ENCODE measurements at regions not wholly inside any gene's neighbourhood (a gene's known extent, or its start where the extent isn't known, plus 50 kb on each side); places are given as distances from the start of the nearest gene placed in this dataset.
"Not testable (repeated sequence)": the region's sequence is repeated elsewhere in the genome, so short reads cannot be mapped to it uniquely, and the experiment has no call there.

DNA sequence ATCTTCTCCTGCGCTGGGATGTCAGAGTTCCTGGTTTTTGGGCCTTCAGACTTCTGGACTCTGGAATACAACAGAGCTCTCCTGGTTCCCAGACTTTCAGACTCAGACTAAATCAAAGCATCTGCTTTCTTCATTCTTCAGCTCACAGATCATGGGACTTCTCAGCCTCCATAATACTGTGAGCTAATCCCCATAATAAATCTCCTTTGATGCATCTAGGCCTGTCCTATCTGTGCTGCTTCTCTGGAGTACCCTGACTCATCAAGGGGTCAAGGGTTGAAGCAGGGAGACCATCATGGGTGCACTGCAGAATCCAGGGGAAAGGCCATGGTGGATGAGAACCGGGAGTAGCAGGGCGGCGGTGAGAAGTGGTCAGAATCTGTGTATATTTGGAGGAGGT is 1094.1 kb upstream of the TMEM132C start:
- DNase-seq, result no peak
- Mint-ChIP-seq H3K4me1 (no peaks in the 10 kb centered on the region), H3K27me3 (ENCODE audit: low read depth in 2 of 2) (peaks cover 2 to 5% of the 10 kb centered on the region in 2 donors), H3K9me3 (peaks cover 4 to 7% of the 10 kb centered on the region in 2 donors), H3K36me3 (no peaks in the 10 kb centered on the region), H3K27ac (no peak overlapping the region), H3K4me3 (no peak overlapping the region)
- Histone ChIP-seq H3K27me3 (ENCODE audit: control insufficient read depth, insufficient read depth, low read length) (no peaks in the 10 kb centered on the region), H3K36me3 (ENCODE audit: control insufficient read depth, insufficient read depth, low read length) (no peaks in the 10 kb centered on the region), H3K4me1 (ENCODE audit: control insufficient read depth, insufficient read depth, low read length) (no peaks in the 10 kb centered on the region), H3K4me3 (ENCODE audit: low read length) (no peak overlapping the region), H3K9me3 (ENCODE audit: control insufficient read depth, insufficient read depth, low read length) (peaks cover 26% of the 10 kb centered on the region), H3K27ac (ENCODE audit: low read length) (no peak overlapping the region)
- TF ChIP-seq, protein P1, sequence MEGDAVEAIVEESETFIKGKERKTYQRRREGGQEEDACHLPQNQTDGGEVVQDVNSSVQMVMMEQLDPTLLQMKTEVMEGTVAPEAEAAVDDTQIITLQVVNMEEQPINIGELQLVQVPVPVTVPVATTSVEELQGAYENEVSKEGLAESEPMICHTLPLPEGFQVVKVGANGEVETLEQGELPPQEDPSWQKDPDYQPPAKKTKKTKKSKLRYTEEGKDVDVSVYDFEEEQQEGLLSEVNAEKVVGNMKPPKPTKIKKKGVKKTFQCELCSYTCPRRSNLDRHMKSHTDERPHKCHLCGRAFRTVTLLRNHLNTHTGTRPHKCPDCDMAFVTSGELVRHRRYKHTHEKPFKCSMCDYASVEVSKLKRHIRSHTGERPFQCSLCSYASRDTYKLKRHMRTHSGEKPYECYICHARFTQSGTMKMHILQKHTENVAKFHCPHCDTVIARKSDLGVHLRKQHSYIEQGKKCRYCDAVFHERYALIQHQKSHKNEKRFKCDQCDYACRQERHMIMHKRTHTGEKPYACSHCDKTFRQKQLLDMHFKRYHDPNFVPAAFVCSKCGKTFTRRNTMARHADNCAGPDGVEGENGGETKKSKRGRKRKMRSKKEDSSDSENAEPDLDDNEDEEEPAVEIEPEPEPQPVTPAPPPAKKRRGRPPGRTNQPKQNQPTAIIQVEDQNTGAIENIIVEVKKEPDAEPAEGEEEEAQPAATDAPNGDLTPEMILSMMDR (IDR thresholded peaks at IDR 0.05), result no peak
- ATAC-seq, result no peak
- intact Hi-C loops (cut with micrococcal nuclease), result no loop called here
- 91% methylated on average over 4 of the region's 4 CpGs for WGBS (ENCODE audit: insufficient coverage)

DNA sequence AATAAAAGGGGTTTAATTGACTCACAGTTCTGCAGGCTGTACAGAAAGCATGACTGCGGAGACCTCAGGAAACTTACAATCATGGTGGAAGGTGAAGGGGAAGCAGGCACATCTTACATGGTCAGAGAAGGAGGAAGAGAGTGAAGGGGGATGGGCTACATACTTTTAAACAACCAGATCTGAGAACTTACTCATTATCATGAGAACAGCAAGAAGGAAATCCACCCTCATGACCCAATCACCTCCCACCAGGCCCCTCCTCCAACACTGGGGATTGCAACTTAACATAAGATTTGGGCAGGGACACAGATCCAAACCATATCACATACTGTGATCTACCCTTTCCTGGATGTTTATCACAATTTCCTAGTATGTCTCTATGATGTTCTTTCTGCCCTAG is 1093.0 kb upstream of the TMEM132C start:
- H3K27ac ChIP-seq (ENCODE audit: low read length); H3K4me1 Mint-ChIP-seq; ATAC-seq; H3K27ac Mint-ChIP-seq; H3K36me3 ChIP-seq (ENCODE audit: control insufficient read depth, insufficient read depth, low read length); intact Hi-C loops (cut with micrococcal nuclease); H3K27me3 Mint-ChIP-seq (ENCODE audit: low read depth in 2 of 2); H3K9me3 Mint-ChIP-seq; H3K27me3 ChIP-seq (ENCODE audit: control insufficient read depth, insufficient read depth, low read length); H3K4me3 ChIP-seq (ENCODE audit: low read length); H3K4me3 Mint-ChIP-seq; H3K4me1 ChIP-seq (ENCODE audit: control insufficient read depth, insufficient read depth, low read length); DNase-seq; H3K36me3 Mint-ChIP-seq: not testable (repeated sequence)
- peaks cover 28% of the 10 kb centered on the region for H3K9me3 ChIP-seq (ENCODE audit: control insufficient read depth, insufficient read depth, low read length)
- WGBS (ENCODE audit: insufficient coverage), result no CpG with 5 or more reads among the region's 1 CpG

DNA sequence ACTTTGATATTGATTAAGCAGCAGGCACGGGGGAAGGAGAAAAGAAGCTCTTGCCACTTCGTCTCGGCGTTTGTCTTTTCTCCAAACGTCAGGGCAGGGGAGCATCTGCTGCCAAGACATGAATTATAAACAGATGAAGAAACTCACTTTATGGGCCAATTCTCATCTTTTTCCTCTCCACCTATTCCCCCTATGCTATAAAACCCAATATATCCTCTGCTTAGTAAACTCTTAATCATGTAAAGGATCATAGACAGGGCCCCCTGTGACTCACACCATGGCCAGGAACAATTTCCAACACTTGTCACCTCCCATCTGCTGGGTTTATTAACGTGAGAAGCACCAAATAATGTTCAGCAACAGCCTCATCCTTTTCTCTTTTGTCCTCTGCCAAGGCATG is 1092.1 kb upstream of the TMEM132C start:
- H3K4me1 Mint-ChIP-seq, result no peaks in the 10 kb centered on the region
- Histone ChIP-seq H3K27me3 (ENCODE audit: control insufficient read depth, insufficient read depth, low read length) (no peaks in the 10 kb centered on the region), H3K36me3 (ENCODE audit: control insufficient read depth, insufficient read depth, low read length) (no peaks in the 10 kb centered on the region), H3K4me1 (ENCODE audit: control insufficient read depth, insufficient read depth, low read length) (no peaks in the 10 kb centered on the region), H3K27ac (ENCODE audit: low read length) (no peak overlapping the region), H3K4me3 (ENCODE audit: low read length) (no peak overlapping the region), H3K9me3 (ENCODE audit: control insufficient read depth, insufficient read depth, low read length) (peaks cover 28% of the 10 kb centered on the region)
- DNase-seq, result no peak
- no peak overlapping the region for H3K27ac Mint-ChIP-seq
- 85% methylated on average over 6 of the region's 6 CpGs for WGBS (ENCODE audit: insufficient coverage)
- TF ChIP-seq, protein P1 (IDR thresholded peaks at IDR 0.05), result no peak
- peaks cover 4 to 7% of the 10 kb centered on the region in 2 donors for H3K9me3 Mint-ChIP-seq
- no peak overlapping the region for H3K4me3 Mint-ChIP-seq
- no peaks in the 10 kb centered on the region for H3K36me3 Mint-ChIP-seq
- intact Hi-C loops (cut with micrococcal nuclease), result no loop called here
- H3K27me3 Mint-ChIP-seq (ENCODE audit: low read depth in 2 of 2), result no peaks in the 10 kb centered on the region
- ATAC-seq, result no peak

DNA sequence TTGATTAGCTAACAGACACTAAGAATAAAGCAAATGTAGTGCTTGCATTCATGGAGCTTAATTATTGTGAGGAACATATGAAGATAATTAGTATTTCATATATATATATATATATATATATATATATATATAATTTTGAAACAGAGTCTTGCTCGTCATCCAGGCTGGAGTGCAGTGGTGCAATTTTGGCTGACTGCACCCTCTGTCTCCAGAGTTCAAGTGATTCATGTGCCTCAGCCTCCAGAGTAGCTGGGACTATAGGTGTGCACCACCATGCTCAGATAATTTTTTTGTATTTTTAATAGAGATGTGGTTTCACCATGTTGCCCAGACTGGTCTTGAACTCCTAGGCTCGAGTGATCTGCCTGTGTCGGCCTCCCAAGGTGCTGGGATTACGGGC is 1091.6 kb upstream of the TMEM132C start:
- TF ChIP-seq, protein P1 (IDR thresholded peaks at IDR 0.05), result no peak
- peaks cover 28% of the 10 kb centered on the region for H3K9me3 ChIP-seq (ENCODE audit: control insufficient read depth, insufficient read depth, low read length)
- 83% methylated on average over 3 of the region's 4 CpGs for WGBS (ENCODE audit: insufficient coverage)
- H3K4me3 ChIP-seq (ENCODE audit: low read length), result no peak overlapping the region
- intact Hi-C loops (cut with micrococcal nuclease), result no loop called here
- Mint-ChIP-seq H3K27ac (no peak overlapping the region), H3K4me1 (no peaks in the 10 kb centered on the region), H3K27me3 (ENCODE audit: low read depth in 2 of 2) (no peaks in the 10 kb centered on the region), H3K4me3 (no peak overlapping the region), H3K36me3 (no peaks in the 10 kb centered on the region), H3K9me3 (peaks cover 4 to 7% of the 10 kb centered on the region in 2 donors)
- ATAC-seq, result no peak
- H3K36me3 ChIP-seq (ENCODE audit: control insufficient read depth, insufficient read depth, low read length), result no peaks in the 10 kb centered on the region
- H3K27me3 ChIP-seq (ENCODE audit: control insufficient read depth, insufficient read depth, low read length), result no peaks in the 10 kb centered on the region
- no peak overlapping the region for H3K27ac ChIP-seq (ENCODE audit: low read length)
- no peaks in the 10 kb centered on the region for H3K4me1 ChIP-seq (ENCODE audit: control insufficient read depth, insufficient read depth, low read length)
- DNase-seq, result no peak

All from natural killer cell (primary cell).